H1 (cell line): ENCODE measurements at regions not wholly inside any gene's neighbourhood (a gene's known extent, or its start where the extent isn't known, plus 50 kb on each side); places are given as distances from the start of the nearest gene placed in this dataset.

Experiments
- CTCF ChIA-PET: fragments of 300-600 bp; sonication (Branson Sonifier 250); formaldehyde crosslinking; loops from one replicate; lab custom pipeline; 2021; ENCODE audit not compliant: partially characterized antibody; lab: Charles Lee
- POLR2A ChIA-PET: fragments of 300-600 bp; sonication (Branson Sonifier 250); formaldehyde crosslinking; loops from one replicate; lab custom pipeline; 2021; ENCODE audit warnings: inconsistent platforms; ENCODE audit not compliant: partially characterized antibody; lab: Charles Lee
- DNase-seq, 2 experiments: peaks; one replicate each; pipeline versions ENCODE4 v3.0.0 to v3.0.0-alpha.2; 2010 to 2022; ENCODE audit warnings: low spot score in 2 of 2, low read depth in 1 of 2, mixed read lengths in 1 of 2
- FAIRE-seq: peaks from 2 replicates; lab custom pipeline; 2011; peaks lifted over from hg19 to GRCh38; lab: Jason Lieb, UNC
- H2AFZ ChIP-seq: 2 replicates; pipeline ENCODE4 v1.8.1; 2012; ENCODE audit warnings: low read length, inconsistent platforms
- H2AK5ac ChIP-seq: 2 replicates; pipeline ENCODE4 v1.6.1; 2013; ENCODE audit warnings: low read depth, low read length
- H2BK120ac ChIP-seq: replicated peaks from 2 replicates; pipeline ENCODE3; 2013; ENCODE audit warnings: low read depth, low read length, inconsistent platforms
- H2BK12ac ChIP-seq: 2 replicates; pipeline ENCODE4 v1.6.1; 2013; ENCODE audit warnings: low read depth, low read length
- H2BK15ac ChIP-seq: 2 replicates; pipeline ENCODE4 v1.6.1; 2013; ENCODE audit warnings: low read length
- H2BK20ac ChIP-seq: 2 replicates; pipeline ENCODE4 v1.6.1; 2013; ENCODE audit warnings: low read length
- H2BK5ac ChIP-seq: 2 replicates; pipeline ENCODE4 v1.6.1; 2013; ENCODE audit warnings: low read depth, low read length
- H3K14ac ChIP-seq: 2 replicates; pipeline ENCODE4 v1.6.1; 2013; ENCODE audit warnings: inconsistent platforms; ENCODE audit not compliant: insufficient read length
- H3K18ac ChIP-seq: 2 replicates; pipeline ENCODE4 v1.6.1; 2013; ENCODE audit warnings: low read length; ENCODE audit errors: extremely low read depth
- H3K23ac ChIP-seq: 2 replicates; pipeline ENCODE4 v1.6.1; 2013; ENCODE audit warnings: inconsistent platforms; ENCODE audit not compliant: insufficient read length
- H3K23me2 ChIP-seq: 2 replicates; pipeline ENCODE4 v1.6.1; 2013; ENCODE audit warnings: low read depth, low read length
- H3K27ac ChIP-seq: 2 replicates; pipeline ENCODE4 v1.6.1; 2011; ENCODE audit warnings: low read depth, low read length, inconsistent platforms
- H3K27me3 ChIP-seq, 4 experiments: replicated peaks in 1 of 4; 1 replicate in 1 of 4; 2 replicates in 3 of 4; pipeline versions ENCODE4 v1.6.1 to v1.8.1; 2011 to 2013; ENCODE audit warnings: low read length in 3 of 4, mild to moderate bottlenecking in 3 of 4, inconsistent platforms in 2 of 4, mixed read lengths in 2 of 4, moderate library complexity in 1 of 4; ENCODE audit not compliant: control insufficient read depth in 3 of 4, insufficient read depth in 3 of 4; ENCODE audit errors: extremely low read depth in 1 of 4
- H3K36me3 ChIP-seq, 4 experiments: 2 replicates each; pipeline versions ENCODE4 v1.6.1 to v1.8.1; 2011 to 2013; ENCODE audit warnings: mild to moderate bottlenecking in 4 of 4, low read length in 3 of 4, moderate library complexity in 2 of 4, control low read depth in 1 of 4, inconsistent platforms in 1 of 4; ENCODE audit not compliant: insufficient read depth in 4 of 4, control insufficient read depth in 2 of 4
- H3K4ac ChIP-seq: replicated peaks from 2 replicates; pipeline ENCODE3; 2013; ENCODE audit warnings: low read length, low read depth, mixed read lengths, inconsistent platforms; ENCODE audit not compliant: insufficient read length
- H3K4me1 ChIP-seq, 4 experiments: replicated peaks in 1 of 4; 1 replicate in 1 of 4; 2 replicates in 3 of 4; pipeline versions ENCODE4 v1.6.1 to v1.8.1; 2011 to 2013; ENCODE audit warnings: low read length in 3 of 4, inconsistent platforms in 2 of 4, mixed read lengths in 1 of 4; ENCODE audit not compliant: insufficient read depth in 4 of 4, control insufficient read depth in 3 of 4
- H3K4me2 ChIP-seq, 2 experiments: 2 replicates each; pipeline versions ENCODE4 v1.6.1 to v1.8.1; 2011 to 2013; ENCODE audit warnings: low read depth in 2 of 2, low read length in 2 of 2, control low read depth in 1 of 2, inconsistent platforms in 1 of 2, mild to moderate bottlenecking in 1 of 2; ENCODE audit not compliant: insufficient read depth in 1 of 2
- H3K4me3 ChIP-seq, 4 experiments: fragments of 200-600, 300-600 bp in 1 of 4; sonication (generic), shearing (Covaris generic), sonication (Bioruptor Twin) in 1 of 4; 2 replicates each; pipeline versions ENCODE4 v1.5.1 to v1.8.1; 2011 to 2016; ENCODE audit warnings: low read length in 4 of 4, low read depth in 3 of 4, control low read depth in 2 of 4, inconsistent platforms in 2 of 4, mild to moderate bottlenecking in 2 of 4, mixed read lengths in 1 of 4, moderate library complexity in 1 of 4; ENCODE audit not compliant: insufficient read depth in 2 of 4; ENCODE audit errors: extremely low read depth in 1 of 4
- H3K56ac ChIP-seq: replicated peaks from 2 replicates; pipeline ENCODE3; 2013; ENCODE audit warnings: low read depth, mild to moderate bottlenecking, mixed read lengths, low read length, inconsistent platforms; ENCODE audit not compliant: insufficient read length
- H3K79me1 ChIP-seq: 2 replicates; pipeline ENCODE4 v1.6.1; 2013; ENCODE audit warnings: low read depth, low read length, control low read depth
- H3K79me2 ChIP-seq, 2 experiments: 2 replicates each; pipeline versions ENCODE4 v1.6.1 to v1.8.1; 2012 to 2013; ENCODE audit warnings: low read length in 2 of 2, mild to moderate bottlenecking in 2 of 2, inconsistent platforms in 1 of 2; ENCODE audit not compliant: insufficient read depth in 2 of 2, control insufficient read depth in 1 of 2
- H3K9ac ChIP-seq, 4 experiments: replicated peaks in 1 of 4; 1 replicate in 1 of 4; 2 replicates in 3 of 4; pipeline versions ENCODE4 v1.6.1 to v1.8.1; 2011 to 2013; ENCODE audit warnings: low read depth in 3 of 4, low read length in 3 of 4, control low read depth in 2 of 4, mild to moderate bottlenecking in 2 of 4, moderate library complexity in 2 of 4, inconsistent platforms in 1 of 4; ENCODE audit errors: extremely low read depth in 1 of 4
- H3K9me3 ChIP-seq, 2 experiments: 2 replicates each; pipeline versions ENCODE4 v1.6.1 to v1.8.1; 2012 to 2013; ENCODE audit warnings: mild to moderate bottlenecking in 2 of 2, moderate library complexity in 2 of 2, control low read depth in 1 of 2, inconsistent platforms in 1 of 2, low read depth in 1 of 2, low read length in 1 of 2, mixed read lengths in 1 of 2; ENCODE audit not compliant: insufficient read depth in 2 of 2
- H4K20me1 ChIP-seq, 2 experiments: replicated peaks in 1 of 2; 2 replicates each; pipeline versions ENCODE3 to v1.8.1; 2011 to 2013; ENCODE audit warnings: inconsistent platforms in 2 of 2, low read length in 2 of 2, mild to moderate bottlenecking in 1 of 2; ENCODE audit not compliant: insufficient read depth in 2 of 2, control insufficient read depth in 1 of 2
- H4K5ac ChIP-seq: 2 replicates; pipeline ENCODE4 v1.6.1; 2013; ENCODE audit warnings: low read length, low read depth, mixed read lengths, inconsistent platforms; ENCODE audit not compliant: insufficient read length
- H4K8ac ChIP-seq: 2 replicates; pipeline ENCODE4 v1.8.0; 2013; ENCODE audit warnings: mild to moderate bottlenecking, moderate library complexity, low read length, inconsistent platforms; ENCODE audit not compliant: insufficient read depth; ENCODE audit errors: extremely low read depth
- H4K91ac ChIP-seq: replicated peaks from 2 replicates; pipeline ENCODE3; 2013; ENCODE audit warnings: low read length, mixed read lengths, inconsistent platforms; ENCODE audit not compliant: insufficient read length
- ATF2 ChIP-seq: IDR thresholded peaks from 2 replicates; pipeline ENCODE4 v1.6.1; 2012; ENCODE audit warnings: low read length, inconsistent platforms
- BCL11A ChIP-seq, 2 experiments: IDR thresholded peaks; one replicate each; pipeline ENCODE4 v1.6.1; 2011; ENCODE audit warnings: low read depth in 2 of 2, low read length in 2 of 2, mild to moderate bottlenecking in 2 of 2
- CTBP2 ChIP-seq: IDR thresholded peaks from 2 replicates; pipeline ENCODE4 v1.7.0; 2011; ENCODE audit warnings: borderline replicate concordance, mild to moderate bottlenecking, moderate library complexity, mixed read lengths, low read length; ENCODE audit not compliant: insufficient read depth, insufficient read length
- EGR1 ChIP-seq: IDR thresholded peaks from 2 replicates; pipeline ENCODE4 v1.6.1; 2011; ENCODE audit warnings: low read depth, low read length, borderline replicate concordance
- HDAC2 ChIP-seq, 2 experiments: fragments of 300-600 bp in 1 of 2; sonication (generic) in 1 of 2; IDR thresholded peaks; 2 replicates each; pipeline ENCODE4 v1.6.1; 2011 to 2012; ENCODE audit warnings: low read depth in 2 of 2, low read length in 2 of 2, mild to moderate bottlenecking in 2 of 2, moderate library complexity in 2 of 2, borderline replicate concordance in 1 of 2, inconsistent platforms in 1 of 2
- HDAC6 ChIP-seq: IDR thresholded peaks from one replicate; pipeline ENCODE4 v1.7.1; 2012; ENCODE audit warnings: low read depth, mild to moderate bottlenecking, inconsistent platforms, low read length, moderate library complexity
- NANOG ChIP-seq: IDR thresholded peaks from 2 replicates; pipeline ENCODE4 v1.6.1; 2011; ENCODE audit warnings: low read length, low read depth, mild to moderate bottlenecking, inconsistent platforms; ENCODE audit not compliant: insufficient read depth, poor library complexity, severe bottlenecking
- POLR2A ChIP-seq, 2 experiments: IDR thresholded peaks; 1 replicate in 1 of 2; 2 replicates in 1 of 2; pipeline ENCODE4 v1.6.1; 2011; ENCODE audit warnings: low read depth in 2 of 2, low read length in 2 of 2, mild to moderate bottlenecking in 2 of 2; ENCODE audit errors: control extremely low read depth in 1 of 2
- RNF2 ChIP-seq: fragments of 200-900, 300-1000 bp; sonication (generic); IDR thresholded peaks from 2 replicates; pipeline ENCODE4 v1.7.1; 2016; ENCODE audit warnings: borderline replicate concordance, low read depth, mild to moderate bottlenecking, antibody characterized with exemption, low read length; ENCODE audit not compliant: poor library complexity, severe bottlenecking; ENCODE audit errors: missing control alignments
- SAP30 ChIP-seq: fragments of 300-600 bp; sonication (generic); IDR thresholded peaks from 2 replicates; pipeline ENCODE4 v1.7.1; 2012; ENCODE audit warnings: low read length, moderate library complexity, mild to moderate bottlenecking, inconsistent platforms; ENCODE audit not compliant: insufficient read depth, insufficient replicate concordance
- SIX5 ChIP-seq: IDR thresholded peaks from 2 replicates; pipeline ENCODE4 v1.6.1; 2011; ENCODE audit warnings: mild to moderate bottlenecking, low read depth, low read length
- SP2 ChIP-seq: IDR thresholded peaks from 2 replicates; pipeline ENCODE4 v1.6.1; 2012; ENCODE audit warnings: mild to moderate bottlenecking, low read length, inconsistent platforms
- SP4 ChIP-seq: IDR thresholded peaks from 2 replicates; pipeline ENCODE4 v1.6.1; 2012; ENCODE audit warnings: low read length, inconsistent platforms
- SRF ChIP-seq: IDR thresholded peaks from 2 replicates; pipeline ENCODE4 v1.6.1; 2011; ENCODE audit warnings: mild to moderate bottlenecking, low read depth, low read length, moderate library complexity

- POLR2A ChIA-PET: no interaction called here
- TF ChIP-seq HDAC6: no peak
- no peak for TF ChIP-seq SAP30
- no peak for TF ChIP-seq EGR1
- no peak for TF ChIP-seq SP2
- TF ChIP-seq ATF2: no peak
- no peak for TF ChIP-seq RNF2
- TF ChIP-seq HDAC2 (IDR thresholded peaks at IDR 0.05; ENCODE audit: borderline replicate concordance in 1 of 2, low read depth in 2 of 2, low read length in 2 of 2): no peak
- no peak for TF ChIP-seq BCL11A (IDR thresholded peaks at IDR 0.05; ENCODE audit: low read depth in 2 of 2, low read length in 2 of 2)
- no peak for TF ChIP-seq SRF
- TF ChIP-seq NANOG: no peak
- no peak for TF ChIP-seq POLR2A (IDR thresholded peaks at IDR 0.05; ENCODE audit: control extremely low read depth in 1 of 2, low read depth in 2 of 2, low read length in 2 of 2)
- TF ChIP-seq CTBP2: no peak
- no peak for TF ChIP-seq SP4
- no peak for TF ChIP-seq SIX5
Measured at GRCh38 chr17:72434581-72434980, 313.8 kb downstream of the SOX9 start.

More at GRCh38 chr17:72434581-72434980, 313.8 kb downstream of the SOX9 start:
- Histone ChIP-seq H4K8ac (no peak overlapping the region), H2BK12ac (no peak overlapping the region), H3K79me2 (no peaks in the 10 kb centered on the region), H3K14ac (no peak overlapping the region), H3K9me3 (no peaks in the 10 kb centered on the region), H2AK5ac (no peak overlapping the region), H3K4me2 (no peak overlapping the region), H3K36me3 (no peaks in the 10 kb centered on the region), H4K5ac (no peak overlapping the region), H2AFZ (no peak overlapping the region), H3K18ac (no peak overlapping the region), H4K20me1 (no peaks in the 10 kb centered on the region), H3K4ac (no peak overlapping the region), H3K4me3 (no peak overlapping the region), H4K91ac (no peak overlapping the region), H3K56ac (no peak overlapping the region), H3K9ac (no peak overlapping the region), H3K79me1 (no peaks in the 10 kb centered on the region), H3K23me2 (no peaks in the 10 kb centered on the region), H2BK15ac (no peak overlapping the region), H3K4me1 (peaks cover 0 to 3% (median 2%) of the 10 kb centered on the region in 4 experiments; a peak in 3 of 7 replicates), H2BK20ac (no peak overlapping the region), H2BK120ac (no peak overlapping the region), H3K23ac (no peak overlapping the region), H3K27ac (no peak overlapping the region), H2BK5ac (no peak overlapping the region), H3K27me3 (no peaks in the 10 kb centered on the region)
- CTCF ChIA-PET: interaction anchor here (0.5 to 1.4 kb wide), 4 partner anchors 12 to 314 kb away, joined by 3 to 4 read pairs (median 4); partner anchors contain the start of gene SOX9
- FAIRE-seq (no peak), DNase-seq (no peak)
